ENCODE measurements at regions not wholly inside any gene's neighbourhood (a gene's known extent, or its start where the extent isn't known, plus 50 kb on each side); places are given as distances from the start of the nearest gene placed in this dataset.

DNA sequence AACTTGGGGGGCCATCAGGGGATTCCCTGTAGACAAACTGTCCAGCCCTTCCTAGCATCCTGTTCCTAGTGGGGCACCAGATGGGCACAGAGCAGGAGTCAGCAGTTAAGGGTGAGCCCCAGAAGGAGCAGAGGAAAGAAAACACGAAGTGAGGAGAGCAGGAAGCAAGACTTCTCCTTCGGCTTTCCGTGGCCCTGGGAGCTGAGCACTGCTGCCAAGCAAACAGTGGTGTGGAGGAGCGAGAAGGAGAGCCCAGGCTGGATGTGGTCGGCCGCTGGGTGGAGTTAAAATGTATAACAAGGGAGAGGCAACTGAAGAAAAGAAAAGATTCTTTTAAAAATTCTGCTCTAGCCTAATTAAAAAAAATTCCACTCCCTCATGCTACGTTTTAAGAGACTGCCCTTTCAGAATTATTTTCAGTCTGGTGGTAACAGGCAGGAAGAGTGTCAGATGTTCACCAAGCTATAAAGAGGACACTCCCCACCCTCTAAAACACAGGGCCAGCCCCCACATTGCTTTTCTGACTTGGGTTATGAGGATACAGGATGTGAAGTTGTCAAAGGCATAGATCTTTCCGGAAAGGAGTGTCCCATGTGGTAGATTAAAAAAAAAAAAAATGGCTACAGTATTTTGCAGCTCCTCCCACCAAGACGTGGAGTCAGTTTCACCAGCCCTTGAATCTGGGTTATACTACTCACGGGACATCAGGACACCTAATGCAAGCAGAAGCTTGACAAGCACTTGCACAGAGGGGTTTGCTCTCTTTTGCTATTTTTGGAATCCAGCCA, 74.9 kb upstream of the ZFHX3 start (continued):
- no peak for TF ChIP-seq KDM1A (IDR thresholded peaks at IDR 0.05; ENCODE audit: borderline replicate concordance, low read length)

Data from H1 (cell line).